Ishikawa (cell line): ENCODE measurements at regions not wholly inside any gene's neighbourhood (a gene's known extent, or its start where the extent isn't known, plus 50 kb on each side); places are given as distances from the start of the nearest gene placed in this dataset.

Experiments used
- CEBPB ChIP-seq: IDR thresholded peaks from 2 replicates; pipeline ENCODE4 v1.6.1; 2012
- CREB1 ChIP-seq: IDR thresholded peaks from 2 replicates; pipeline ENCODE4 v1.6.1; 2012; ENCODE audit warnings: low read depth
- EGR1 ChIP-seq: IDR thresholded peaks from 2 replicates; pipeline ENCODE4 v1.6.1; 2012
- EP300 ChIP-seq: IDR thresholded peaks from 2 replicates; pipeline ENCODE4 v1.6.1; 2012; ENCODE audit warnings: borderline replicate concordance
- FOXM1 ChIP-seq: IDR thresholded peaks from 2 replicates; pipeline ENCODE4 v1.6.1; 2012; ENCODE audit warnings: low read depth, borderline replicate concordance
- NFIC ChIP-seq: IDR thresholded peaks from 2 replicates; pipeline ENCODE4 v1.6.1; 2012
- RAD21 ChIP-seq: IDR thresholded peaks from 2 replicates; pipeline ENCODE4 v1.6.1; 2012; ENCODE audit warnings: low read depth
- REST ChIP-seq: IDR thresholded peaks from 2 replicates; pipeline ENCODE4 v1.6.1; 2012; ENCODE audit warnings: low read depth, mild to moderate bottlenecking
- TAF1 ChIP-seq: IDR thresholded peaks from 2 replicates; pipeline ENCODE4 v1.6.1; 2012; ENCODE audit warnings: low read depth, mild to moderate bottlenecking
- TCF12 ChIP-seq: IDR thresholded peaks from 2 replicates; pipeline ENCODE4 v1.6.1; 2012; ENCODE audit warnings: low read depth
- TEAD4 ChIP-seq: IDR thresholded peaks from 2 replicates; pipeline ENCODE4 v1.6.1; 2012
- YY1 ChIP-seq: IDR thresholded peaks from 2 replicates; pipeline ENCODE4 v1.6.1; 2012; ENCODE audit warnings: low read depth
- ZBTB7A ChIP-seq: IDR thresholded peaks from 2 replicates; pipeline ENCODE4 v1.6.1; 2012; ENCODE audit warnings: low read depth
- TF ChIP-seq, protein P1 (sequence below): IDR thresholded peaks from 2 replicates; pipeline ENCODE4 v1.6.1; 2012
- TF ChIP-seq, protein P2 (sequence below): IDR thresholded peaks from 2 replicates; pipeline ENCODE4 v1.6.1; 2012

DNA sequence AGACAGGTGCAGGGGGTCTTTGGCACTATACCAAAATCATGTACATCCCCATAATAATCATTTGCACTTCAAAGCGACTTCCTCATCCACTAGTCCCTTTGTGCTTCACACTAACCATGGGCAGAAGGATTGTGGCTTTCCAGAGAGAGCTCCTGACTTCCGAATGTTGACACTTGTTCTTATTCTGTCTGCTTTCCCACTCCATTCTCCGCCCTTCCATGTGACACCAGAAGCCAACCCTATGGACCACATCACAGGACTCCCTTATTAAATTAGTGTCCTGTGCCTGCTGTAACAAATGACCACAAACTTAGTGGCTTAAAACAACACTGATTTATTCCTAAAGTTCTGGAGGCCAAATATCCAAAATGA, 91.6 kb downstream of the CMC2 start:
- no peak for TF ChIP-seq ZBTB7A
- no peak for TF ChIP-seq REST
- TF ChIP-seq YY1, result no peak
- TF ChIP-seq, protein P1, sequence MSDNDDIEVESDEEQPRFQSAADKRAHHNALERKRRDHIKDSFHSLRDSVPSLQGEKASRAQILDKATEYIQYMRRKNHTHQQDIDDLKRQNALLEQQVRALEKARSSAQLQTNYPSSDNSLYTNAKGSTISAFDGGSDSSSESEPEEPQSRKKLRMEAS, result no peak
- TF ChIP-seq FOXM1, result no peak
- no peak for TF ChIP-seq TAF1
- no peak for TF ChIP-seq EP300

GRCh38 chr16:80914379-80915078, 92.2 kb downstream of the CMC2 start:
- TF ChIP-seq CEBPB (no peak), TEAD4 (no peak), ZBTB7A (no peak), YY1 (no peak), TAF1 (no peak), EGR1 (no peak), TCF12 (no peak), EP300 (no peak), RAD21 (no peak), NFIC (no peak), REST (no peak), CREB1 (no peak), FOXM1 (no peak)
- TF ChIP-seq, protein P2, sequence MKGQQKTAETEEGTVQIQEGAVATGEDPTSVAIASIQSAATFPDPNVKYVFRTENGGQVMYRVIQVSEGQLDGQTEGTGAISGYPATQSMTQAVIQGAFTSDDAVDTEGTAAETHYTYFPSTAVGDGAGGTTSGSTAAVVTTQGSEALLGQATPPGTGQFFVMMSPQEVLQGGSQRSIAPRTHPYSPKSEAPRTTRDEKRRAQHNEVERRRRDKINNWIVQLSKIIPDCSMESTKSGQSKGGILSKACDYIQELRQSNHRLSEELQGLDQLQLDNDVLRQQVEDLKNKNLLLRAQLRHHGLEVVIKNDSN, result no peak
- TF ChIP-seq, protein P1, result no peak

DNA sequence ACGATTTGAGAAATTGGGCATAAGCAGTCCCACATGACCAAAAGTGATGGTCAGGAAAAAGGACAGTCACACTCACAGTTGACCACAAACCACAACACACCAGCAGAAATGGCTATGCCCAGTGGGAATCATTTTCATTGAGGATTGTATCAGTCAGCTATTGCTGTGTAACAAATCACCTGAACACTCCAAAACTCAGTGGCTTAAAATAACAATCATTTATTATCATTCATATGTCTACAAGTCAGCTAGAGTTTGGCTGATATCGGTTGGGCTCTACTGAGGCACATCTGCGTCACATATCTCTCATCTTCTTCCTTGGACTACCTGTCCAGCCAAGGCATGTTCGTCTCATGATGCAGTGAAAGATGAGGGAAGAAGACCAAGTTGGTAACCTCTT, 93.3 kb downstream of the CMC2 start:
- TF ChIP-seq RAD21, result no peak
- TF ChIP-seq REST, result no peak
- TF ChIP-seq TAF1, result no peak

GRCh38 chr16:80912651-80913050, 94.0 kb downstream of the CMC2 start:
- TF ChIP-seq, protein P1, result no peak
- no peak for TF ChIP-seq TEAD4
- TF ChIP-seq REST, result no peak
- TF ChIP-seq TAF1, result no peak
- TF ChIP-seq, protein P2, result no peak
- TF ChIP-seq TCF12, result no peak
- no peak for TF ChIP-seq NFIC
